ENCODE measurements at regions not wholly inside any gene's neighbourhood (a gene's known extent, or its start where the extent isn't known, plus 50 kb on each side); places are given as distances from the start of the nearest gene placed in this dataset.
A peak's percentile ranks its signal among the peaks of the same experiment; 100 is the strongest.

- DNase-seq (ENCODE audit: low spot score): no peak
- FAIRE-seq: no peak
Measured at GRCh38 chr2:149824136-149824535, 236.6 kb upstream of the MMADHC start.

- DNase-seq (ENCODE audit: low spot score) (no peak), FAIRE-seq (no peak)
Measured at GRCh38 chr2:149819356-149819957, 231.9 kb upstream of the MMADHC start.

GRCh38 chr2:149816756-149817551 lies 229.4 kb upstream of the MMADHC start:
- FAIRE-seq: no peak
- no peak for DNase-seq (ENCODE audit: low spot score)

GRCh38 chr2:149815941-149816340 lies 228.4 kb upstream of the MMADHC start:
- FAIRE-seq (no peak), DNase-seq (ENCODE audit: low spot score) (no peak)

DNA sequence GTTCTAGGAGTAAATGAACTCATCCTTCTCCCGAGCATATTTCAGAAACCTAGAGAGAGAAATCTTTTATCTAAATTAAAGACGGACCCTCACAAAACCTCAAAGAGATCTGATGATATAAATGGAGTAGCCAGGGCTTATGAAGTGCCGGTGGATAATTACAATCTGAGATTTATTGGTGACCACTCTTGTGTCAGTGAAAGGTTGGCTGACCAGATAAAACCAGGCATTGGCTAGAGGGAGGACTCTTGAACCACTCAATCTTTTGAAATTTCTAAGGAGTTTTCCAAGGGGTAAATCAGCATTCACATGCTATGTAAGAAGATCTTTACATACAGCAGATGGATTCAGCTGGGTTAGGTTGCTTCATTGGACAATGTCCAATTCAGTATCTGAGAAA lies 227.3 kb upstream of the MMADHC start:
- FAIRE-seq: no peak
- no peak for DNase-seq (ENCODE audit: low spot score)

DNA sequence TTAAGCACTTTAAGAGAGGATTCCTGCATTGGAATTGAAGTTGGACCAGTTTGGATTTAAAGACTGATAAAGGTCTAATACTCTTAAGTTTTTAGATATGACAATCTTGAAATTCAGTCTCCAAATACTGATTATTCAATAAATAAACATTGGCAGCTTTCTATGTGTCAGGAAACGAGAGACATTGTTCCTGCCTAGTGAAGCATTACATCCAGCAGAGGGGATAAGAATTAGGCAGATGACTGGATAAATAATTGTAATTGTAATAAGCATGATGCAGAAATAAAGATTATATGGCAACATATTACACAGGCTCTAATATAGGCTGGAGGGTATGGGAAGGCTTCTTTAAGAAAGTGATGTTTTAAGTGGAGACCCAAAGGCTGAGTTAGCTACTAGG lies 226.5 kb upstream of the MMADHC start:
- no peak for DNase-seq (ENCODE audit: low spot score)
- no peak for FAIRE-seq

DNA sequence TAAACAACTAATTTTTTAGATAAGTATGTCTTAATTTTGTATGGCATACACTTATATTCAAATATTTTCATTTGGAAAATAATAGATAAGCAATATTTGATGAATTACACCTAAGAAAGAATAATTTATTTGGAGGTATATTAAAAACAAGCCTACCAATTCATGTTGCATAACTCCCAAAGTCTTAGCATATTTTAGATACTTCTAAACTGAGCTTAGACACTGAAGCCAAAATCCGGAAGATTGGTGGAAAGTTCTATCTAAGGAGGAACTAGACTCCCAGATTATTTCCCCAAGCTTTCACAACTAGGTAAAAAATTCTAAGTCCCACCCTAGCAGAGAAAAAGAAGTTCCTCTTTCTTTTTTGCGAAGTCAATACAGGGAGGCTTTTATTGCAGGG lies 221.0 kb upstream of the MMADHC start:
- FAIRE-seq (no peak), DNase-seq (ENCODE audit: low spot score) (no peak)

- DNase-seq (ENCODE audit: low spot score) (no peak), FAIRE-seq (no peak)
Measured at GRCh38 chr2:149806651-149807050, 219.1 kb upstream of the MMADHC start.

GRCh38 chr2:149800624-149801542 lies 213.3 kb upstream of the MMADHC start:
- FAIRE-seq (no peak), DNase-seq (ENCODE audit: low spot score) (no peak)

- DNase-seq (ENCODE audit: low spot score): no peak
- FAIRE-seq: no peak
Measured at GRCh38 chr2:149799013-149799705, 211.6 kb upstream of the MMADHC start.

- no peak for FAIRE-seq
- no peak for DNase-seq (ENCODE audit: low spot score)
Measured at GRCh38 chr2:149797030-149797429, 209.5 kb upstream of the MMADHC start.

DNA sequence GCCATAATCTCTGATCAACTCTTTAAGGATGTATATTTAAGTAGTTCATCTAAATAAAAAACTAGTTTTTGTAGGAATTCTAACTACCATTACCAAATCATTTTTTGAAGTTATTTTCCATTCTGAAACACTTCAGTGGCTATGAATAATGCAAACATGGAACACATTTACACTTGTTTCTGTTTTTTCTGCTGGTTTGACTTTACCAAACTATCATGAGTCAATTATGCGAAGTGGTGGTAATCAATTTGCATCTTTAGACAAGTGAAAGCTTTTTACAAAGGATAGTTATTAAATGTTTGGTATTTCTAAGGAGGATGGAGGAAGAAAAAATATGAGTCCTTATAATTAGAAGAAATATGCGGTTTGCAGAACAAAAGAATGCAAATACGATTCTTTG lies 202.0 kb upstream of the MMADHC start:
- FAIRE-seq (no peak), DNase-seq (ENCODE audit: low spot score) (no peak)

DNA sequence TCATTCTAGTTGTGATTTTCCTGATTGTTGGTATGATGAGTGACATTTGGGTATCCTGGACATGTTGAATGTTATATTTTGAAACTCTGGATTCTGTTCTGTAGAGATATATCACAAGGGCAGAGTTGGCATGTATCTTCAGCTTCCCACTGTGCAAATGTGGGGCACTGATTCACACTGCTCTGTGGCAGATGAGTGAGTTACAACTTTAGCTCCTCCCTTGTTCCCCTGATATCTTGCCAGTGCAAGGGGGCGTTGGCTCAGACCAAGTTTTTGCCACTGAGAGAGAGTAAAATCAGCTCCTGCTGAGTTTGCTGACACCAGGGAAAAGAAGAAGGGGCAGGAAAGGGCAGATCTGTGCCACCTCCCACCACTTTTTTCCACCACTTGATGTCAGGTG lies 199.6 kb upstream of the MMADHC start:
- FAIRE-seq: no peak
- no peak for DNase-seq (ENCODE audit: low spot score)

DNA sequence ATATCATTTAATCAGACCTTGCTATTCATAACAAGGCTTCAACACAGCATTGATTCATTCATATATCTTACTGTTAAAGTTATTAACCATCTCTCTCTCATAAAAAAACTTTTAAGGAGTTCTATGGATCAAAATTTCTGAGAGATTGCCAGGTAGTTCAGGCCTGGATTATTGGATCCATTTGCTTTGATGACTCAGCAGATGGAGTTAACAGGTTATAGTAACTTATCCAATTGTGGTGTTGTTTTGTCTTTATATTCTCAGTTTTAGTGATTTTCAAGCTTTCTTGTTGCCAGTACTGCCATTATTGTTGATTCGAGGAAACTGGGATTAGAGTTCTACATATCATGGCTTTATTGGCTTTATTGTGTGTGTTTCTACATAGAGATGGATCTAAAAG lies 195.7 kb upstream of the MMADHC start:
- FAIRE-seq: no peak

DNA sequence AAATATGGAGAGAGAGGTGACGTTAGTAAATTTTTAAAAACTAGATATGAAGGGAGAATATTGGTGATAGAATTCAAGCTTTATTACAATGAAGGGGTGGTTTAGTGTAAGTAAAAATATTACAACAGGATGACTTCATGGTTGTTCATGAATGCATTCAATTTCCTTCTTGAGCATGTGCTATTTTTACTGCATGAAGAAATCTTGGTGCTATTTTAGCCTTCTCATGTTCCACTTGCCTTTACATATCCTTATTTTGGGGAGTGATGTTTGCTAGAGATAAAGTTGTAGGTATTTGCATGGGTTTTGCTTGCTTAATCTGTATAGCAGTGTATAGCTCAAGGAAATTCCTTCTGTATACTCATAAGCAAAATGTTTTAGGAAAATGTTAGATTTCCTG lies 195.0 kb upstream of the MMADHC start:
- no peak for FAIRE-seq
- no peak for DNase-seq (ENCODE audit: low spot score)

More for the DNA sequence above, 195.7 kb upstream of the MMADHC start:
- DNase-seq (ENCODE audit: low spot score): no peak

- DNase-seq (ENCODE audit: low spot score) (no peak), FAIRE-seq (no peak)
Measured at GRCh38 chr2:149781263-149781808, 193.8 kb upstream of the MMADHC start.

- DNase-seq (ENCODE audit: low spot score) (no peak), FAIRE-seq (peak; percentile 17)
Measured at GRCh38 chr2:149773006-149773405, 185.4 kb upstream of the MMADHC start.

DNA sequence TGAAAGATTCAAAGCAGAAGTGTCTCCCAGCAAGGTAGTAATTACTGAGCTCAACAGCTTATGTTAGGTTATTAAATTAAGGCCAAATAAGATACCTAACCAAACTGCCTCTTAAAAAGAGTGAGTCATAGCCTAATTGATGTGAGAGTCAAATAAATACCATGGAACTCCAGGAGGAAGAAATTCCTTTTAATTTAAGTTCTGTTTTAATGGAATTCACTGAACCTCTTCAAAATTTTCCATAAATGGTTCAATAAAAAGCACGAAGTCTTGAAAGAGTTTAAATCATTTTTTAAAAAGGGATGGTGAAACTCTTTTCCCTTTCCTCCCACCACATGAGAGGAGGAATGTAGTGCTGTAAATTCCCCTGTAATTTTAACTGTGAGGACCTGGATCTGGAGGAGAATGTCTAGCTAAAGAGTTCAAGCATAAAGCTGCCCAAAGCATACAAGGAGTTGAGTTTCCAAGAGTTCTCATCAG lies 180.8 kb upstream of the MMADHC start:
- FAIRE-seq (no peak), DNase-seq (ENCODE audit: low spot score) (no peak)

- peak; percentile 65 for DNase-seq (ENCODE audit: low spot score)
- FAIRE-seq: peak; percentile 74
Measured at GRCh38 chr2:149767516-149767974, 180.0 kb upstream of the MMADHC start.

GRCh38 chr2:149766339-149766738 lies 178.8 kb upstream of the MMADHC start:
- FAIRE-seq: no peak
- no peak for DNase-seq (ENCODE audit: low spot score)

- FAIRE-seq (no peak), DNase-seq (ENCODE audit: low spot score) (no peak)
Measured at GRCh38 chr2:149765636-149766035, 178.1 kb upstream of the MMADHC start.
